GM19468 (cell line): ENCODE measurements at regions not wholly inside any gene's neighbourhood (a gene's known extent, or its start where the extent isn't known, plus 50 kb on each side); places are given as distances from the start of the nearest gene placed in this dataset.

Experiments used
- ATAC-seq: cut with Tn5 transposase; IDR thresholded peaks from one replicate; pipeline ENCODE4 v1.9.1; 2021; ENCODE audit warnings: mild to moderate bottlenecking, moderate library complexity, moderate number of reproducible peaks; ENCODE audit not compliant: unreplicated experiment; ENCODE audit errors: extremely low read depth

DNA sequence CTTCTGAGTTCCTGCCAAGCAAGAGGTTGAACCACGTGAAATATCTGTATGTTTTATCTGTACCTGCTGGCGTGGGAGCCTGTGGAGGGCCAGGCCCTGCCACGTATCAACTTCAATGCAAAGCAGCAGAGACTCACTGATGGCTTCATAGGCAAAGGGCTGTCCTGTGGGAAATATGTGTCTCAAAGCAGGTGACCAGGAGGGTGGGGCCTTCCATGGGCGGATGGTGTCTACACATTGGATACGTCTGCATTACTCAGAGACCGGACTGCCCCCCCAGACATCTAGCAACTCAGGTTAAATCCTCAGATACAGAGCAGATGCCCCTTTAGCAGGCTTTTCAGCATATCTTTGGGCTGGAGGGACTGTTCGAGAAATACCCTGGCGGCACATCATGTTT is 210.8 kb upstream of the C1orf174 start:
- no peak for ATAC-seq

GRCh38 chr1:4113897-4114296 is 213.8 kb upstream of the C1orf174 start:
- ATAC-seq = no peak

DNA sequence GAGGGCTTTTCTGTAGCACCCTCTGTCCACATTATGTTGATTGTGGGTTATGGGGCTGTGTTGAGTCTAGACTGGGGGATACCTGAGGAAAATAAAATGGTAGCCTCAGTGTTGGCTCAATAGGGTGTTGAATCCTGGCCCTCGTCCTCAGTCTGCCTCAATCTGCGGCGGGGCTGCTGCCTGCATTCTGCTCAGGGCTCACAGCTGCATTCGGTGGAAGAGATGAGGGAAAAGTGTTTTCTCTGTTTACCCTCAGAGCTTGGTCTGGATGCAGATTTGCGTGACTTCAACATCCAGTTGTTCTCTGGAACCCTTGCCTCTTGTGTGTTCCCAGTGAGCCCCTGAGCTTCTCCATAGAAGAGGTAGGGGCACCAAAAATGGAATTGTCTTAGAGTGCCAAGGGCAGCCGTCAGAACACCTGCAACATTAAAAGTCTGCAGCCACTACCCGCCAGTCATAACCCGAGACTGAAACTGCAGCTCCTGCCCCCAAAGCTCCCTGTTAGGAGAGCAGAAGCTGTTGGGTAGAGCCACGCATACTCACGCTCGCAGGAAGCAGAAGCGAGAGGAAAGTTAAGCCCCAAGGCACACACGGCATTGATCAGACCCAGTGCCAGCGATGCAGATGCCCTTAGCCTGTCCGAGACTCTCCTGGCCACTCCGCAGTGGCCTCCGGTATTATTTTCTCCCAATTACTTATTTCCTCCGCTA is 215.3 kb upstream of the C1orf174 start:
- no peak for ATAC-seq

- no peak for ATAC-seq
These were observed 217.1 kb upstream of the C1orf174 start for GRCh38 chr1:4117196-4117595.

GRCh38 chr1:4118746-4119515 is 218.9 kb upstream of the C1orf174 start:
- no peak for ATAC-seq

DNA sequence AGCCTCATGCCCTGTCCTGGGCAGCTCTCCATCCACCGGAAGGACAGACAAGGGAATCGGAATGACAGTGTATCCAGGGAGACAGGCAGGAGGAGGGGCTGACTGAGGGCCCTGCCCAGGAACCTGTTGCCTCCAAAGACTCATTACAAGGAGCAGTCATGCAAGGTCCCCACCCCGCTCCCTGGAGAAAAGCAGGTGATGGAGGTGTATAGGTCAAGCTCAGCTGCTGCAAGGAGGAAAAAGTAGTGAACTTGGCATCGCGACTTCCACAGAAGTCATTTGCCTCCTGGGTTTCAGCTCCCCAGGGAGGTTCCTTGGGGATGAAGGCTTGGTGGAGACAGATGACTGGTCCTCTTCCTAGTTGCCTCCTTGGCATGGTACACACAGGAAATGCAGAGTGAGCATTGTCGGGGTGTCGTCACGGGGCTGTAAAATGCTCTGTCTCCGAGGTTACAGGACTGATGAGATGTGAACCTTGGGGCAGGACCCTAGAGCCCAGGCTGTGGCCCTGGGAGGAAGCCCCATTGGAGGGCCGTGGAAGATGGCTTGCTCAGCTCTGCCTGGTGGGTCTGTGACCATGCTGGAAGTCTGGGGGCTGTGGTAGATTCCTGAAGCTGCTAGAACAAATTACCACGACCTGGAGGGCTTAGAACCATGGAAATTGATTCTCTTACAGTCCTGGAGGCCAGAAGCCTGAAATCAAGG is 219.6 kb upstream of the C1orf174 start:
- no peak for ATAC-seq

DNA sequence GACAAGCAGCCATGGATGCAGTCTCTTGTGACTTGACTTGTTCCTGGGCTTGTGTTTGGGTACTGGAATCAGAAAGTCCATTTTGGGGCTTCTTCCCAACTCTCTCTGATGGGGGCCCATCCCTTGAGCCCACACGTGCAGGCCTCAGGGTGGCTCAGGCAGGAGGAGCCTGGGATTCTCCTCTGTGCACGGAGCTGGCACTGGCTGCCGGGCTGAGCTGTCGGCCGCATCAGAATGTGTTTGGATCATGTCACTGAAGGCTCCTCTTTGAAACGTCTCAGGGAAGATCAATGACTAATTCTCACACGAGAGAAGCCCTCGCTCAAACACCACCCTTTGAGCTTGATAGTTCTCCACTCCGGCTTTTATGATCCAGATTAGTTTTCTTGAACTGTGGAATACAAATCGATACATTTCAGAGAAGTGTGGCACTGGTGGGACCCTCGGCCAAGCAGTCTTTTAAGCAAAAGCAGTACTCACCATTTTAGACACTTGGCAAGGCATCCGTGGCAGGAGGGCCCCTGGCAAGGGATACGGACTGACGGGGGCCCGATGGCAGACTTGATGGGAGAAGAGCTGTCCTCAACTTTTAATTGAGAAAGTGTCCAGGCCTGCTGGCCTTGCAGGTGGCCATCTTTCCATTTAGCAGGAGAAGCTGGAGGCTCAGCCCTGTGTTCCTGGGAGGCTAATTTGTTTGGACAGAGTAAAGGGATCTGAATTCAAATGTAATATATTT is 220.7 kb upstream of the C1orf174 start:
- no peak for ATAC-seq

GRCh38 chr1:4121293-4121684 is 221.2 kb upstream of the C1orf174 start:
- no peak for ATAC-seq

DNA sequence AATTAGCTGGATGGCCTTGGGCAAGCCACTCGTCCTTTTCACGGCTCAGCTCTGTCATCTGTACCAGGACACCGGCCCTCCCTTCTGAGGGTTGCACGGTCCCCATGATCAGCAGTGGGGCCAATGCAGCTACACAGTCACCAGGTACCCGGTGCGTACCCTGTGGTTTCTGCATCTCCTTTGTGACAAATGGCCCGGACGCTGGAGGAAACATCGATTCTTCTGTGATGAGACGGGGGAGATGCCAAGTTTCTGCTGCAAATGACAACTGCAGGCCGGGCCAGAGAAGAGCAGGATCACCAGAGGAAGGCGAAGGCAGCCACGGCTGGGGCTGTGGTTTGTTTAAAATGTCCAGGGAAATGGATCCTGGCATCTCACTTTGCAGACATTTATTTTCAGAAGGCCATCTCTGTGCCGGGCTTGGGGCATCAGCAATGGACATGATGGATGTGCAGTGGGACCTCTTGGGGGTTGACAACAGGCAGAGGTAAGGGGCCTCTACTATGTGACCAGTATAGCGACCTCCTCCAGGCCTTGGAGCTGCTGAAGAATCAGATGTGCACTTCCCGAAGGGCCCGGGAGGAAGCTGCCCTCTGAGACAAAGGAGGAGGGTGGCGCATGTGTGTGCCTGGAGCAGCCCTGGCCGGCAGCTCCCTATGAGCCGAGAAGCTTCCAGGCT is 221.9 kb upstream of the C1orf174 start:
- no peak for ATAC-seq

- ATAC-seq = no peak
These were observed 222.6 kb upstream of the C1orf174 start for GRCh38 chr1:4122513-4123160.

GRCh38 chr1:4124631-4125145 is 224.6 kb upstream of the C1orf174 start:
- ATAC-seq = no peak

DNA sequence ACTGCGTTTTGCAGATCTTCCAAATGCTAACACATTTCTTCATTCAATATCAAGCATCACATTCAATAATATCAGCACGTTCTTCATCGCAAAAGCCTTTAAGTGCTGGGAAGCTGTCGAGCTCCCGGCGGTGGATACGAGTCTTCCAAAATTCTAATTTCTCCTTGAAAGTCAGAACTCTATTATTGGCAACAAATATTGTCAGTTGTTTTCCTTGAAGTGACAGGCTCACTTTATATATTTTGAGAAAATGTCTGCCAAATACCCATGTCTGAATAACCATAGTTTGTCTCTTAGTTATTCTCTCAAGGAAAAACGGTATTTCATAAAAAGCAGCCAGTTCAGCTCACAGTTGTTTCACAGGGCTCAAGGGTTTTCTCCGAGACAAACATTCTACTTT is 226.2 kb upstream of the C1orf174 start:
- no peak for ATAC-seq

DNA sequence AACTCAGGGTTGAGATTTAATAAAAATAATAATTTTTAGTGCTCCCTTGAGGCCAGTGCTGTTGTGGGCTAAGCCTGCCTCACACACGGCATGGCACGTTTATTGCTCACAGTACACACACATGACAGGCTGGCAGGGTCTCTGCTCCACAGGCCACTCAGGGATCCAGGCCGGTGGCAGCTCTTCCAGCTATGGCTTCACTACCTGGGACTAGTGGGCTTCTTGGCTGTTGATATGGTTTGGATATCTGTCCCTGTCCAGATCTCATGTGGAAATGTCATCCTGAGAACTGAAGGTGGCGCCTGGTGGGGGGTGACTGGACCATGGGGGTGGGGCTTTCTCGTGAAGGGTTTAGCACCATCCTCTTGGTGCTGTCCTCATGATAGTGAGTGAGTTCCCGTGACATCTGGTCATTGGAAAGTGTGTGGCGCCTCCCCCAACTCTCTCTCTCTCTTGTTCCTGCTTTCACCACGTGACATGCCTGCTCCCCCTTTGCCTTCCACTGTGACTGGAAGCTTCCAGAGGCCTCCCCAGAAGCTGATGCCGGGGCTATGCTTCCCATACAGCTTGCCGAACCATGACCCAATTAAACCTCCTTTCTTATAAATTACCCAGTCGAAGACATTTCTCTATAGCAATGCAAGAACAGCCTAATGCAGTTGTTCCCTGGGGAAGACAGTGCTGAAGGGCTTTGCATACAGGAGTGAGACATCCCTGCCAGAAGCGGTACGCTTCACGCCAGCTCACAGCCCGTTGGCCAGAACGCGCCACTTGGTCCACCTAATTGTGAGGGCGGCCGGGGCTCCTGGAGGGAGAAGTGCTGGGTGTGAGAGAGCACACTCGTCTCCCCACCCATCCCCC is 226.9 kb upstream of the C1orf174 start:
- no peak for ATAC-seq

DNA sequence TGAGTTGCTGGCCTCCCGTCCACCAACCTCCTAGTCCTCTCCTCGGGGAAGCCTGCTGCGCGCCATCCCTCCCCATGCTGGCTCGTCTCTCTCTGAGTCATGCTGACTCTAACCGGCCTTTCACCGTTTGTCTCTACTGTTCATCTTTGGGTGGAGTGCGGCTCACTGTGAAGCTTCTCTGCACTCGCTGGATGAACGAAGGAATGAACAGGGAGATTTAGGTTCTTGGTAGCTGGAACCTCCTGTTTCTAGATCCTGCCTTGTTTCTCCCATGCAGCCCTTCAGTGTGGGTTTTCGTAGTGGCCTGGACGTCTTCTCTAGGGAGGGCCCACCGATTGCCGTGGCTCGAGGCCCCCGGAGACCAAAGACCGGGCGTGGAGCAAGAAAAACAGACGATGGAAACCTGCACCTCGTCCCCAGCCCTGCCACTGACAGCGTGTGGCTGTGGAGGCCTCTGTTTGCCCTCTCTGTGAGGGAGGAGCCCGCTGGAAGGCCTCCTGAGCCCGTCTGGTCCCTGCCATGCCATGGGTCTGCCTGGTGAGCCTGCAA is 227.6 kb upstream of the C1orf174 start:
- no peak for ATAC-seq

- ATAC-seq = no peak
These were observed 228.5 kb upstream of the C1orf174 start for GRCh38 chr1:4128616-4129015.

DNA sequence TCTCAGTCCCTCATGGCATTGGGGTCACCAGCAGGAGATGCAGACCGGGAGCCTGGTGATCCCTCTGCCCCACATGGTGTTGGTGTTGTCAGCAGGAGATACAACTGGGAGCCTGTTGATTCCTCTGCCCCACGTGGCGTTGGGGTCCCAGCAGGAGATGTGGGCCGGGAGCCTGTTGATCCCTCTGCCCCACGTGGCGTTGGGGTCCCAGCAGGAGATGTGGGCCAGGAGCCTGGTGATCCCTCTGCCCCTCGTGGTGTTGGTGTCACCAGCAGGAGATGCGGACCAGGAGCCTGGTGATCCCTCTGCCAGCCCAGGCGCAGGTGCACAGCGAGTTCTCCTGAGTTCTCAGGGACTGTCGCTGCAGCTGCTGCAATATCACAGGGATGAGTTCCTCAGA is 229.6 kb upstream of the C1orf174 start:
- no peak for ATAC-seq

DNA sequence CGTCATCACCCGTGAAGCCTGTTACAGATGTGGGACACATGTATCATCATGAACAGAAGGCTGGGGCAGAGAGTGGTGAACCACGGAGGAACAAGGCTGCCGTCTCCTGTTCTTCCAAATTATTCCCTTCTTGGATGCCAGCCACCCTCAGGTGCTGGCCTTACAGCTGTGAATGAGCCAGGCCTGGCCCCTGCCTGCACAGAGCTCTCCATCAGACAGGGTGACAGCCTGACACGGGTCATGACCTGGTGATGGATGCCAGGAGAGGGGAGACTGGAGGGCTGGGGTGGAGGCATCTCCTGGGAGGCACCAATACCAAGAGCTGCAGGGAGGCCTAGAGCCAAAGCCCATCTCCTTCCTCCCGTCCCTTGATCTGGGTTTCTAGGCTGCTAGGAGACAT is 230.0 kb upstream of the C1orf174 start:
- no peak for ATAC-seq

DNA sequence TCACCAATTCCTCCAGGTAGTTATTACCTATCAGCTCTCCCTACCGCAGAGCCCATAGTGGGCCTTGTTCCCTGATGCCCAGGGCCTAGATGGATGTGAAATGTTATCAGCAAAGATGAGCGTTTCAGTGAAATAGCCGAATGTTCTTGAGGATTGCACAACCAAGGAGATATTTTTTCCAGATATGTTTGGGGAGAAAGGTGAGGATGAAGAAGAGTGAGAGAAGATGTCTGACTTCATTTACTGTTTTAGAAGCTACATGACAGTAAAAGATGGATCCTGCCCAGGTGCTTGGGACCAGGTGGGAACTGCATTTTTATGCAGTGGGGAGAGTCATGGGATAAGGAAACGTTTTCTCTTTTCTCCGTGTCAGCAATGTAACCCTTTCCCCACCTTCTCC is 231.7 kb upstream of the C1orf174 start:
- no peak for ATAC-seq
